ENCODE measurements at regions not wholly inside any gene's neighbourhood (a gene's known extent, or its start where the extent isn't known, plus 50 kb on each side); places are given as distances from the start of the nearest gene placed in this dataset.
"Not testable (repeated sequence)": the region's sequence is repeated elsewhere in the genome, so short reads cannot be mapped to it uniquely, and the experiment has no call there.

- TF ChIP-seq CTCF (IDR thresholded peaks at IDR 0.05); ZFX (IDR thresholded peaks at IDR 0.05; ENCODE audit: borderline replicate concordance): not testable (repeated sequence)
These were observed 174.2 kb downstream of the USP22 start for GRCh38 chr17:20868662-20869007.
